ENCODE measurements at regions not wholly inside any gene's neighbourhood (a gene's known extent, or its start where the extent isn't known, plus 50 kb on each side); places are given as distances from the start of the nearest gene placed in this dataset.

- TF ChIP-seq RAD21 (IDR thresholded peaks at IDR 0.05; ENCODE audit: low read depth) (no peak), EGR1 (IDR thresholded peaks at IDR 0.05) (no peak)
Measured at GRCh38 chr4:30555775-30556174, 164.4 kb upstream of the PCDH7 start.

GRCh38 chr4:30559481-30559880, 160.7 kb upstream of the PCDH7 start:
- no peak for TF ChIP-seq FOXM1 (IDR thresholded peaks at IDR 0.05; ENCODE audit: borderline replicate concordance, low read depth)
- no peak for TF ChIP-seq EP300 (IDR thresholded peaks at IDR 0.05; ENCODE audit: borderline replicate concordance)
- no peak for TF ChIP-seq TCF12 (IDR thresholded peaks at IDR 0.05; ENCODE audit: low read depth)
- no peak for TF ChIP-seq RAD21 (IDR thresholded peaks at IDR 0.05; ENCODE audit: low read depth)
- TF ChIP-seq USF1 (IDR thresholded peaks at IDR 0.05), result no peak
- TF ChIP-seq EGR1 (IDR thresholded peaks at IDR 0.05), result no peak
- TF ChIP-seq CEBPB (IDR thresholded peaks at IDR 0.05), result no peak
- no peak for TF ChIP-seq CREB1 (IDR thresholded peaks at IDR 0.05; ENCODE audit: low read depth)
- TF ChIP-seq TAF1 (IDR thresholded peaks at IDR 0.05; ENCODE audit: low read depth), result no peak
- no peak for TF ChIP-seq YY1 (IDR thresholded peaks at IDR 0.05; ENCODE audit: low read depth)
- TF ChIP-seq TEAD4 (IDR thresholded peaks at IDR 0.05), result no peak
- TF ChIP-seq REST (IDR thresholded peaks at IDR 0.05; ENCODE audit: low read depth), result no peak

GRCh38 chr4:30586850-30587249, 133.3 kb upstream of the PCDH7 start:
- no peak for TF ChIP-seq CEBPB (IDR thresholded peaks at IDR 0.05)
- no peak for TF ChIP-seq EGR1 (IDR thresholded peaks at IDR 0.05)
- TF ChIP-seq MAX (IDR thresholded peaks at IDR 0.05), result no peak
- no peak for TF ChIP-seq USF1 (IDR thresholded peaks at IDR 0.05)
- TF ChIP-seq REST (IDR thresholded peaks at IDR 0.05; ENCODE audit: low read depth), result no peak
- no peak for TF ChIP-seq TEAD4 (IDR thresholded peaks at IDR 0.05)
- TF ChIP-seq TAF1 (IDR thresholded peaks at IDR 0.05; ENCODE audit: low read depth), result no peak
- TF ChIP-seq RAD21 (IDR thresholded peaks at IDR 0.05; ENCODE audit: low read depth), result no peak
- TF ChIP-seq EP300 (IDR thresholded peaks at IDR 0.05; ENCODE audit: borderline replicate concordance), result no peak
- no peak for TF ChIP-seq TCF12 (IDR thresholded peaks at IDR 0.05; ENCODE audit: low read depth)
- no peak for TF ChIP-seq CREB1 (IDR thresholded peaks at IDR 0.05; ENCODE audit: low read depth)
- TF ChIP-seq FOXM1 (IDR thresholded peaks at IDR 0.05; ENCODE audit: borderline replicate concordance, low read depth), result no peak

GRCh38 chr4:30600246-30601017, 119.7 kb upstream of the PCDH7 start:
- TF ChIP-seq ZBTB7A (IDR thresholded peaks at IDR 0.05; ENCODE audit: low read depth) (no peak), USF1 (IDR thresholded peaks at IDR 0.05) (no peak), TEAD4 (IDR thresholded peaks at IDR 0.05) (no peak), TAF1 (IDR thresholded peaks at IDR 0.05; ENCODE audit: low read depth) (no peak), CEBPB (IDR thresholded peaks at IDR 0.05) (no peak), FOXM1 (IDR thresholded peaks at IDR 0.05; ENCODE audit: borderline replicate concordance, low read depth) (no peak), REST (IDR thresholded peaks at IDR 0.05; ENCODE audit: low read depth) (no peak), EP300 (IDR thresholded peaks at IDR 0.05; ENCODE audit: borderline replicate concordance) (no peak), CREB1 (IDR thresholded peaks at IDR 0.05; ENCODE audit: low read depth) (no peak), MAX (IDR thresholded peaks at IDR 0.05) (no peak), TCF12 (IDR thresholded peaks at IDR 0.05; ENCODE audit: low read depth) (no peak)

Measured in Ishikawa (cell line).